EH (cell line): ENCODE measurements at regions not wholly inside any gene's neighbourhood (a gene's known extent, or its start where the extent isn't known, plus 50 kb on each side); places are given as distances from the start of the nearest gene placed in this dataset.

Source experiments
- DNase-seq: peaks from one replicate; pipeline ENCODE4 v3.0.0-alpha.2; 2015; ENCODE audit warnings: low read depth

DNA sequence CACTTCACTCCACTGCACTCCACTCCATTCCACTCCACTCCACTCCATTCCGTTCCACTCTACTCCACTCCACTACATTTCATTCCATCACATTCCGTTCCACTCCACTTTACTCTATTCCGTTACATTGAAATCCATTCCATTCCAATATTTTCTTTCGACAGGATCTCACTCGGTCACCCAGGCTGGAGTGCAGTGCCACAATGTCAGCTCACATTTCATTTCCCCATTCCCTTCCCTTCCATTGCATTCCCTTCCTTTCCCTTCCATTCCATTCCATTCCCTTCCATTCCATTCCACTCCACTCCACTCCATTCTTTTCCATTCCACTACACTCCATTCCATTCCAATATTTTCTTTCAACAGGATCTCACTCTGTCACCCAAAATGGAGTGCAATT is 1407.6 kb upstream of the USP9Y start:
- no peak for DNase-seq

GRCh38 chrY:11334151-11334550 is 1366.9 kb upstream of the USP9Y start:
- peak; percentile 3 for DNase-seq
